GM23338 (cell line): ENCODE measurements at regions not wholly inside any gene's neighbourhood (a gene's known extent, or its start where the extent isn't known, plus 50 kb on each side); places are given as distances from the start of the nearest gene placed in this dataset.

Experiments
- ATAC-seq: fragments of 200-7000 bp; cut with Tn5 transposase; 3 replicates; pipeline ENCODE4 v1.9.1; 2020
- DNase-seq: peaks from one replicate; pipeline ENCODE4 v3.0.0-alpha.2; 2015; ENCODE audit warnings: low spot score
- H2AFZ ChIP-seq: fragments of 200-600 bp; sonication (generic); 2 replicates; pipeline ENCODE4 v1.8.0; 2016; ENCODE audit warnings: antibody characterized with exemption, mild to moderate bottlenecking, moderate library complexity
- H3F3A ChIP-seq: fragments of 200-600 bp; sonication (generic); replicated peaks from 2 replicates; pipeline ENCODE4 v1.8.0; 2017; ENCODE audit warnings: antibody characterized with exemption, mixed run types, low read depth
- H3K27ac ChIP-seq: fragments of 200-600 bp; sonication (generic); 2 replicates; pipeline ENCODE4 v1.6.1; 2016; ENCODE audit warnings: low read depth
- H3K27me3 ChIP-seq: fragments of 200-600 bp; sonication (generic); 2 replicates; pipeline ENCODE4 v1.8.0; 2016; ENCODE audit warnings: mild to moderate bottlenecking, mixed run types, moderate library complexity; ENCODE audit not compliant: insufficient read depth
- H3K36me3 ChIP-seq: fragments of 200-600 bp; sonication (generic); 2 replicates; pipeline ENCODE4 v1.8.0; 2016; ENCODE audit warnings: mild to moderate bottlenecking; ENCODE audit not compliant: insufficient read depth
- H3K4me1 ChIP-seq: fragments of 200-600 bp; sonication (generic); 2 replicates; pipeline ENCODE4 v1.8.0; 2016; ENCODE audit warnings: mild to moderate bottlenecking, moderate library complexity; ENCODE audit not compliant: insufficient read depth
- H3K4me2 ChIP-seq: fragments of 200-600 bp; sonication (generic); 2 replicates; pipeline ENCODE4 v1.7.1; 2017; ENCODE audit warnings: mixed run types
- H3K4me3 ChIP-seq: fragments of 200-600 bp; sonication (generic); 2 replicates; pipeline ENCODE4 v1.6.1; 2016; ENCODE audit warnings: mixed run types
- H3K79me2 ChIP-seq: fragments of 200-600 bp; sonication (generic); replicated peaks from 2 replicates; pipeline ENCODE4 v1.8.0; 2017; ENCODE audit warnings: mild to moderate bottlenecking; ENCODE audit not compliant: insufficient read depth
- H3K9me2 ChIP-seq: fragments of 200-600 bp; sonication (generic); 2 replicates; pipeline ENCODE4 v1.8.0; 2017; ENCODE audit not compliant: insufficient read depth
- H4K20me1 ChIP-seq: fragments of 200-600 bp; sonication (generic); replicated peaks from 2 replicates; pipeline ENCODE4 v1.8.0; 2017; ENCODE audit warnings: mild to moderate bottlenecking; ENCODE audit not compliant: insufficient read depth
- H3K27ac Mint-ChIP-seq: 2 replicates; pipeline ENCODE4 v1.8.0; 2020; ENCODE audit warnings: inconsistent platforms, mild to moderate bottlenecking, moderate library complexity, mixed read lengths
- H3K27me3 Mint-ChIP-seq: 3 replicates; pipeline ENCODE4 v1.8.0; 2022; ENCODE audit warnings: low read depth, mild to moderate bottlenecking, moderate library complexity, mixed read lengths, inconsistent platforms; ENCODE audit not compliant: insufficient read depth, poor library complexity
- H3K36me3 Mint-ChIP-seq: 3 replicates; pipeline ENCODE4 v1.8.0; 2021; ENCODE audit warnings: low read depth, mild to moderate bottlenecking, inconsistent platforms, moderate library complexity, mixed read lengths
- H3K4me1 Mint-ChIP-seq: 3 replicates; pipeline ENCODE4 v1.8.0; 2020; ENCODE audit warnings: mild to moderate bottlenecking, inconsistent platforms, mixed read lengths
- H3K4me3 Mint-ChIP-seq: 3 replicates; pipeline ENCODE4 v1.8.0; 2021; ENCODE audit warnings: moderate library complexity, mild to moderate bottlenecking, inconsistent platforms, mixed read lengths
- H3K9me3 Mint-ChIP-seq: 3 replicates; pipeline ENCODE4 v1.8.0; 2020; ENCODE audit warnings: moderate library complexity, mild to moderate bottlenecking, inconsistent platforms, mixed read lengths
- CREB1 ChIP-seq: fragments of 250-450 bp; sonication (Bioruptor Pico); IDR thresholded peaks from 2 replicates; pipeline ENCODE4 v1.5.0; 2020; ENCODE audit warnings: low read depth, mild to moderate bottlenecking, moderate library complexity
- CTCF ChIP-seq, 2 experiments: fragments of 200-600 bp in 1 of 2; sonication (generic) in 1 of 2; conservative IDR thresholded peaks; 2 replicates each; pipeline versions ENCODE4 v1.5.1 to v1.6.1; 2016 to 2017; ENCODE audit warnings: antibody characterized with exemption in 2 of 2, low read depth in 2 of 2, mild to moderate bottlenecking in 2 of 2, moderate library complexity in 1 of 2
- ETS1 ChIP-seq: IDR thresholded peaks from 2 replicates; pipeline ENCODE4 v1.6.1; 2016; ENCODE audit warnings: antibody characterized with exemption
- EZH2 ChIP-seq: fragments of 200-600 bp; sonication (generic); IDR thresholded peaks from one replicate; pipeline ENCODE4 v1.8.0; 2017; ENCODE audit warnings: antibody characterized with exemption, mild to moderate bottlenecking, low read depth; ENCODE audit not compliant: unreplicated experiment
- EZH2phosphoT487 ChIP-seq: fragments of 200-600 bp; sonication (generic); IDR thresholded peaks from one replicate; pipeline ENCODE4 v1.8.1; 2018; ENCODE audit warnings: antibody characterized with exemption; ENCODE audit not compliant: unreplicated experiment
- JUNB ChIP-seq: IDR thresholded peaks from one replicate; pipeline ENCODE4 v1.6.1; 2016; ENCODE audit warnings: antibody characterized with exemption; ENCODE audit not compliant: unreplicated experiment
- NANOG ChIP-seq: IDR thresholded peaks from 2 replicates; pipeline ENCODE4 v1.6.1; 2016; ENCODE audit warnings: antibody characterized with exemption, borderline replicate concordance
- POLR2AphosphoS5 ChIP-seq: IDR thresholded peaks from 2 replicates; pipeline ENCODE4 v1.6.1; 2016; ENCODE audit warnings: antibody characterized with exemption, low read depth
- STAT1 ChIP-seq: IDR thresholded peaks from one replicate; pipeline ENCODE4 v1.6.1; 2016; ENCODE audit warnings: antibody characterized with exemption; ENCODE audit not compliant: unreplicated experiment
- ZNF114 ChIP-seq: fragments of 250-450 bp; sonication (Bioruptor Pico); IDR thresholded peaks from 2 replicates; pipeline ENCODE4 v1.5.0; 2020; ENCODE audit warnings: mild to moderate bottlenecking, moderate library complexity
- ZNF331 ChIP-seq: fragments of 250-450 bp; sonication (Bioruptor Pico); IDR thresholded peaks from 2 replicates; pipeline ENCODE4 v1.5.0; 2020; ENCODE audit warnings: low read depth, mild to moderate bottlenecking, moderate library complexity
- ZNF462 ChIP-seq: fragments of 250-450 bp; sonication (Bioruptor Pico); IDR thresholded peaks from 2 replicates; pipeline ENCODE4 v1.5.0; 2020; ENCODE audit warnings: mild to moderate bottlenecking, moderate library complexity
- TF ChIP-seq, protein P1 (sequence below): IDR thresholded peaks from one replicate; pipeline ENCODE4 v1.6.1; 2018; ENCODE audit warnings: antibody characterized with exemption; ENCODE audit not compliant: unreplicated experiment

DNA sequence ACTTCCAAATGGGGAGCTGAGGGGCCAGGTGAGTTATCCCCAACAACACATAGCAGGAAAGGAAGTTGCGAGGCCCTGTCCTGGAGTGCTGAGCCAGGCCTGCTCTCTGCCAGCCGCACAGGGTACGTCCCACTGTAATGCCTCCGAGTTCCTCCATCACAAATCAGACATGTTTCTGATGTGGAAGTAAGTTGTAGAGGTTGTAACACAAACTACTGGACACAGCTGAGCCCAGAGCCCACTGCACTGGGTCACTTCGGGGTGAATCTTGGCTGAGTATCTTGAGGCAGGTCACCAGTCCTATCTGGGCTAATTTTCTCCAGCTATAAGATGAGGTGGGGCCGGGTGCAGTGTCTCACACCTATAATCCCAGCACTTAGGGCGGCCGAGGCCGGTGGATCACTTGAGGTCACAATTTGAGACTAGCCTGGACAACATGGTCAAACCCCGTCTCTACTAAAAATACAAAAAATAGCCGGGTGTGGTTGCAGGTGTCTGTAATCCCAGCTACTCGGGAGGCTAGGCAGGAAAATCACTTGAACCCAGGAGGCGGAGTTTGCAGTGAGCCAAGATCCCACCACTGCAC is 100.8 kb upstream of the CDH5 start:
- Mint-ChIP-seq H3K36me3 (no peaks in the 10 kb centered on the region; the same call in 2 of the 3 replicates), H3K27me3 (peaks cover 6% of the 10 kb centered on the region), H3K4me3 (no peak overlapping the region), H3K9me3 (no peaks in the 10 kb centered on the region), H3K27ac (no peak overlapping the region), H3K4me1 (peaks cover 12% of the 10 kb centered on the region)
- Histone ChIP-seq H3K4me2 (no peak overlapping the region), H3K27ac (no peak overlapping the region), H2AFZ (no peak overlapping the region), H3K27me3 (peaks cover 4% of the 10 kb centered on the region; the same call in 1 of the 2 replicates), H3K4me3 (no peak overlapping the region), H4K20me1 (no peaks in the 10 kb centered on the region), H3K4me1 (peaks cover 7% of the 10 kb centered on the region), H3F3A (no peaks in the 10 kb centered on the region), H3K36me3 (no peaks in the 10 kb centered on the region), H3K9me2 (no peaks in the 10 kb centered on the region), H3K79me2 (no peaks in the 10 kb centered on the region)
- TF ChIP-seq EZH2phosphoT487 (no peak), JUNB (no peak), NANOG (no peak), POLR2AphosphoS5 (no peak), EZH2 (no peak), CTCF (conservative IDR thresholded peaks at IDR 0.05; ENCODE audit: low read depth in 2 of 2) (no peak), ZNF114 (CRISPR knock-in tag) (no peak), CREB1 (no peak), STAT1 (no peak), ZNF331 (CRISPR knock-in tag) (no peak), ZNF462 (CRISPR knock-in tag) (no peak), ETS1 (no peak)
- TF ChIP-seq, protein P1, sequence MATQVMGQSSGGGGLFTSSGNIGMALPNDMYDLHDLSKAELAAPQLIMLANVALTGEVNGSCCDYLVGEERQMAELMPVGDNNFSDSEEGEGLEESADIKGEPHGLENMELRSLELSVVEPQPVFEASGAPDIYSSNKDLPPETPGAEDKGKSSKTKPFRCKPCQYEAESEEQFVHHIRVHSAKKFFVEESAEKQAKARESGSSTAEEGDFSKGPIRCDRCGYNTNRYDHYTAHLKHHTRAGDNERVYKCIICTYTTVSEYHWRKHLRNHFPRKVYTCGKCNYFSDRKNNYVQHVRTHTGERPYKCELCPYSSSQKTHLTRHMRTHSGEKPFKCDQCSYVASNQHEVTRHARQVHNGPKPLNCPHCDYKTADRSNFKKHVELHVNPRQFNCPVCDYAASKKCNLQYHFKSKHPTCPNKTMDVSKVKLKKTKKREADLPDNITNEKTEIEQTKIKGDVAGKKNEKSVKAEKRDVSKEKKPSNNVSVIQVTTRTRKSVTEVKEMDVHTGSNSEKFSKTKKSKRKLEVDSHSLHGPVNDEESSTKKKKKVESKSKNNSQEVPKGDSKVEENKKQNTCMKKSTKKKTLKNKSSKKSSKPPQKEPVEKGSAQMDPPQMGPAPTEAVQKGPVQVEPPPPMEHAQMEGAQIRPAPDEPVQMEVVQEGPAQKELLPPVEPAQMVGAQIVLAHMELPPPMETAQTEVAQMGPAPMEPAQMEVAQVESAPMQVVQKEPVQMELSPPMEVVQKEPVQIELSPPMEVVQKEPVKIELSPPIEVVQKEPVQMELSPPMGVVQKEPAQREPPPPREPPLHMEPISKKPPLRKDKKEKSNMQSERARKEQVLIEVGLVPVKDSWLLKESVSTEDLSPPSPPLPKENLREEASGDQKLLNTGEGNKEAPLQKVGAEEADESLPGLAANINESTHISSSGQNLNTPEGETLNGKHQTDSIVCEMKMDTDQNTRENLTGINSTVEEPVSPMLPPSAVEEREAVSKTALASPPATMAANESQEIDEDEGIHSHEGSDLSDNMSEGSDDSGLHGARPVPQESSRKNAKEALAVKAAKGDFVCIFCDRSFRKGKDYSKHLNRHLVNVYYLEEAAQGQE, result no peak
- DNase-seq (no peak), ATAC-seq (no peak)
